Left lung (tissue), 4 donors: ENCODE measurements at regions not wholly inside any gene's neighbourhood (a gene's known extent, or its start where the extent isn't known, plus 50 kb on each side); places are given as distances from the start of the nearest gene placed in this dataset.

Source experiments
- ATAC-seq: fragments of 200-7000 bp; cut with Tn5 transposase; one replicate; pipeline ENCODE4 v1.9.1; 2020; ENCODE audit warnings: moderate library complexity
- DNase-seq, 4 donors: peaks; one replicate each; pipeline ENCODE4 v3.0.0-alpha.2; 2013 to 2020
- H3K27ac ChIP-seq, 2 donors: fragments of 200-600 bp; sonication (generic) in 1 of 2; one replicate each; pipeline versions ENCODE4 v1.5.0 to v1.8.0; 2020 to 2021
- H3K27me3 ChIP-seq, 2 donors: fragments of 200-600 bp; sonication (generic) in 1 of 2; one replicate each; pipeline versions ENCODE4 v1.5.0 to v1.8.0; 2020 to 2021
- H3K36me3 ChIP-seq, 2 donors: fragments of 200-600 bp; sonication (generic) in 1 of 2; one replicate each; pipeline versions ENCODE4 v1.5.0 to v1.8.0; 2020 to 2021
- H3K4me1 ChIP-seq, 2 donors: fragments of 200-600 bp; one replicate each; pipeline ENCODE4 v1.8.0; 2021
- H3K4me3 ChIP-seq, 2 donors: fragments of 200-600 bp; sonication (generic) in 1 of 2; one replicate each; pipeline versions ENCODE4 v1.5.0 to v1.8.0; 2020 to 2021; ENCODE audit warnings: mild to moderate bottlenecking in 1 of 2
- H3K9me3 ChIP-seq, 2 donors: fragments of 200-600 bp; sonication (generic) in 1 of 2; one replicate each; pipeline versions ENCODE4 v1.5.0 to v1.8.0; 2020 to 2021
- CTCF ChIP-seq, 2 donors: fragments of 200-600 bp; sonication (generic) in 1 of 2; IDR thresholded peaks; one replicate each; pipeline versions ENCODE4 v1.5.0 to v1.8.0; 2021; ENCODE audit warnings: antibody characterized with exemption in 2 of 2
- intact Hi-C, 2 donors: fragments of 100-400 bp; cut with DNase I; formaldehyde crosslinking; loops; one replicate each; pipeline versions ENCODE4 v1.11.2 to v1.14.2; 2022
- donor health status: DM: no; HTN: yes; CAD: no.
- donor health status: DM: no; HTN: no; CAD: no.

GRCh38 chr3:106371971-106372805 is 503.4 kb upstream of the CBLB start:
- intact Hi-C loops: no loop called here
- DNase-seq: peak in 2 of 4 donors; percentile 19 to 26
- no peaks in the 10 kb centered on the region for H3K4me1 ChIP-seq

GRCh38 chr3:106372806-106373190 is 504.0 kb upstream of the CBLB start:
- Histone ChIP-seq H3K27ac (no peak overlapping the region), H3K9me3 (no peaks in the 10 kb centered on the region), H3K27me3 (no peaks in the 10 kb centered on the region), H3K36me3 (no peaks in the 10 kb centered on the region), H3K4me3 (no peak overlapping the region), H3K4me1 (no peaks in the 10 kb centered on the region)
- ATAC-seq: no peak
- intact Hi-C loops: no loop called here
- no peak for TF ChIP-seq CTCF (IDR thresholded peaks at IDR 0.05)
- peak in 2 of 4 donors; percentile 29 to 39 for DNase-seq

More at GRCh38 chr3:106371971-106372805, 503.4 kb upstream of the CBLB start:
- ATAC-seq: no peak
- no peak overlapping the region for H3K4me3 ChIP-seq
- H3K9me3 ChIP-seq: no peaks in the 10 kb centered on the region
- no peak overlapping the region for H3K27ac ChIP-seq
- H3K36me3 ChIP-seq: no peaks in the 10 kb centered on the region
- no peak for TF ChIP-seq CTCF (IDR thresholded peaks at IDR 0.05)
- H3K27me3 ChIP-seq: no peaks in the 10 kb centered on the region

GRCh38 chr3:106376016-106376570 is 507.3 kb upstream of the CBLB start:
- no peak for ATAC-seq
- no peak overlapping the region for H3K4me3 ChIP-seq
- no peaks in the 10 kb centered on the region for H3K4me1 ChIP-seq
- no peak for TF ChIP-seq CTCF (IDR thresholded peaks at IDR 0.05)
- H3K27me3 ChIP-seq: no peaks in the 10 kb centered on the region
- DNase-seq: no peak
- no peak overlapping the region for H3K27ac ChIP-seq
- intact Hi-C loops: no loop called here
- no peaks in the 10 kb centered on the region for H3K9me3 ChIP-seq
- H3K36me3 ChIP-seq: no peaks in the 10 kb centered on the region

- ATAC-seq (peak; percentile 95), DNase-seq (peak in 1 of 4 donors; percentile 40)
- no peaks in the 10 kb centered on the region for H3K4me1 ChIP-seq
- no peak overlapping the region for H3K27ac ChIP-seq
- H3K9me3 ChIP-seq: no peaks in the 10 kb centered on the region
- H3K36me3 ChIP-seq: no peaks in the 10 kb centered on the region
- no peaks in the 10 kb centered on the region for H3K27me3 ChIP-seq
- no peak overlapping the region for H3K4me3 ChIP-seq
- no peak for TF ChIP-seq CTCF (IDR thresholded peaks at IDR 0.05)
- intact Hi-C loops: no loop called here
Measured at GRCh38 chr3:106379251-106379750, 510.5 kb upstream of the CBLB start.

- DNase-seq: no peak
- no peaks in the 10 kb centered on the region for H3K9me3 ChIP-seq
- H3K36me3 ChIP-seq: no peaks in the 10 kb centered on the region
- no peak for ATAC-seq
- no peaks in the 10 kb centered on the region for H3K4me1 ChIP-seq
- no peak for TF ChIP-seq CTCF (IDR thresholded peaks at IDR 0.05)
- H3K4me3 ChIP-seq: no peak overlapping the region
- H3K27me3 ChIP-seq: no peaks in the 10 kb centered on the region
- H3K27ac ChIP-seq: no peak overlapping the region
- intact Hi-C loops: no loop called here
Measured at GRCh38 chr3:106380232-106380631, 511.4 kb upstream of the CBLB start.
